Left ventricle myocardium inferior (tissue), 1 donor: ENCODE measurements at regions not wholly inside any gene's neighbourhood (a gene's known extent, or its start where the extent isn't known, plus 50 kb on each side); places are given as distances from the start of the nearest gene placed in this dataset.

Experiments used
- DNase-seq: peaks from one replicate; pipeline ENCODE4 v3.0.0-alpha.2; 2020
- H3K27ac ChIP-seq: fragments of 200-600 bp; replicated peaks from 2 replicates; pipeline ENCODE4 v1.8.0; 2021
- H3K27me3 ChIP-seq: fragments of 200-600 bp; 2 replicates; pipeline ENCODE4 v1.8.0; 2021; ENCODE audit warnings: low read depth
- H3K36me3 ChIP-seq: fragments of 200-600 bp; 2 replicates; pipeline ENCODE4 v1.8.0; 2021
- H3K4me1 ChIP-seq: fragments of 200-600 bp; 2 replicates; pipeline ENCODE4 v1.8.0; 2021
- H3K4me3 ChIP-seq: fragments of 200-600 bp; 2 replicates; pipeline ENCODE4 v1.8.0; 2021; ENCODE audit warnings: mild to moderate bottlenecking, moderate library complexity
- H3K9me3 ChIP-seq: fragments of 200-600 bp; replicated peaks from 2 replicates; pipeline ENCODE4 v1.8.0; 2021
- CTCF ChIP-seq: fragments of 200-600 bp; IDR thresholded peaks from 2 replicates; pipeline ENCODE4 v1.8.0; 2021; ENCODE audit warnings: antibody characterized with exemption, mild to moderate bottlenecking, borderline replicate concordance
- intact Hi-C: fragments of 100-400 bp; cut with micrococcal nuclease; formaldehyde crosslinking; loops from one replicate; pipeline ENCODE4 v1.11.0; 2022
- donor health status: DM: no; HTN: yes; CAD: no; lungs with severe emphysema.

GRCh38 chr2:177078416-177078815 is 134.2 kb upstream of the HNRNPA3 start:
- peaks cover 33% of the 10 kb centered on the region for H3K27me3 ChIP-seq
- no peak for TF ChIP-seq CTCF
- H3K4me1 ChIP-seq = no peaks in the 10 kb centered on the region
- no peaks in the 10 kb centered on the region for H3K36me3 ChIP-seq
- no peak overlapping the region for H3K4me3 ChIP-seq
- intact Hi-C loops = no loop called here
- peak; percentile 21 for DNase-seq
- no peaks in the 10 kb centered on the region for H3K9me3 ChIP-seq
- H3K27ac ChIP-seq = no peak overlapping the region

- Histone ChIP-seq H3K4me1 (no peaks in the 10 kb centered on the region), H3K4me3 (no peak overlapping the region), H3K36me3 (no peaks in the 10 kb centered on the region), H3K27me3 (peaks cover 36% of the 10 kb centered on the region), H3K9me3 (no peaks in the 10 kb centered on the region), H3K27ac (no peak overlapping the region)
- intact Hi-C loops = no loop called here
- no peak for TF ChIP-seq CTCF
- DNase-seq = no peak
Measured at GRCh38 chr2:177078855-177079254, 133.7 kb upstream of the HNRNPA3 start.

- Histone ChIP-seq H3K9me3 (no peaks in the 10 kb centered on the region), H3K4me3 (no peak overlapping the region), H3K36me3 (no peaks in the 10 kb centered on the region), H3K27me3 (peaks cover 28% of the 10 kb centered on the region), H3K27ac (no peak overlapping the region), H3K4me1 (peaks cover 6% of the 10 kb centered on the region)
- intact Hi-C loops = no loop called here
- no peak for TF ChIP-seq CTCF
- DNase-seq = no peak
Measured at GRCh38 chr2:177080746-177081284, 131.8 kb upstream of the HNRNPA3 start.

GRCh38 chr2:177084607-177085006 is 128.0 kb upstream of the HNRNPA3 start:
- Histone ChIP-seq H3K27me3 (peaks cover 32% of the 10 kb centered on the region), H3K27ac (no peak overlapping the region), H3K36me3 (no peaks in the 10 kb centered on the region), H3K9me3 (no peaks in the 10 kb centered on the region), H3K4me1 (peaks cover 6% of the 10 kb centered on the region), H3K4me3 (no peak overlapping the region)
- intact Hi-C loops = no loop called here
- TF ChIP-seq CTCF = no peak
- no peak for DNase-seq

GRCh38 chr2:177088529-177088928 is 124.1 kb upstream of the HNRNPA3 start:
- Histone ChIP-seq H3K36me3 (no peaks in the 10 kb centered on the region), H3K4me3 (no peak overlapping the region), H3K9me3 (no peaks in the 10 kb centered on the region), H3K27ac (no peak overlapping the region), H3K4me1 (peaks cover 6% of the 10 kb centered on the region), H3K27me3 (peaks cover 16% of the 10 kb centered on the region)
- no peak for DNase-seq
- intact Hi-C loops = no loop called here
- TF ChIP-seq CTCF = no peak
